ENCODE measurements at regions not wholly inside any gene's neighbourhood (a gene's known extent, or its start where the extent isn't known, plus 50 kb on each side); places are given as distances from the start of the nearest gene placed in this dataset.

- H3K4me3 ChIP-seq (ENCODE audit: low read depth, low read length), result no peak overlapping the region
- TF ChIP-seq, protein P1, sequence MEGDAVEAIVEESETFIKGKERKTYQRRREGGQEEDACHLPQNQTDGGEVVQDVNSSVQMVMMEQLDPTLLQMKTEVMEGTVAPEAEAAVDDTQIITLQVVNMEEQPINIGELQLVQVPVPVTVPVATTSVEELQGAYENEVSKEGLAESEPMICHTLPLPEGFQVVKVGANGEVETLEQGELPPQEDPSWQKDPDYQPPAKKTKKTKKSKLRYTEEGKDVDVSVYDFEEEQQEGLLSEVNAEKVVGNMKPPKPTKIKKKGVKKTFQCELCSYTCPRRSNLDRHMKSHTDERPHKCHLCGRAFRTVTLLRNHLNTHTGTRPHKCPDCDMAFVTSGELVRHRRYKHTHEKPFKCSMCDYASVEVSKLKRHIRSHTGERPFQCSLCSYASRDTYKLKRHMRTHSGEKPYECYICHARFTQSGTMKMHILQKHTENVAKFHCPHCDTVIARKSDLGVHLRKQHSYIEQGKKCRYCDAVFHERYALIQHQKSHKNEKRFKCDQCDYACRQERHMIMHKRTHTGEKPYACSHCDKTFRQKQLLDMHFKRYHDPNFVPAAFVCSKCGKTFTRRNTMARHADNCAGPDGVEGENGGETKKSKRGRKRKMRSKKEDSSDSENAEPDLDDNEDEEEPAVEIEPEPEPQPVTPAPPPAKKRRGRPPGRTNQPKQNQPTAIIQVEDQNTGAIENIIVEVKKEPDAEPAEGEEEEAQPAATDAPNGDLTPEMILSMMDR (conservative IDR thresholded peaks at IDR 0.05; ENCODE audit: low read depth, low read length), result no peak
- DNase-seq (ENCODE audit: low read depth), result no peak
Measured at GRCh38 chr2:193469251-193469650, 1274.5 kb upstream of the TMEFF2 start.

DNA sequence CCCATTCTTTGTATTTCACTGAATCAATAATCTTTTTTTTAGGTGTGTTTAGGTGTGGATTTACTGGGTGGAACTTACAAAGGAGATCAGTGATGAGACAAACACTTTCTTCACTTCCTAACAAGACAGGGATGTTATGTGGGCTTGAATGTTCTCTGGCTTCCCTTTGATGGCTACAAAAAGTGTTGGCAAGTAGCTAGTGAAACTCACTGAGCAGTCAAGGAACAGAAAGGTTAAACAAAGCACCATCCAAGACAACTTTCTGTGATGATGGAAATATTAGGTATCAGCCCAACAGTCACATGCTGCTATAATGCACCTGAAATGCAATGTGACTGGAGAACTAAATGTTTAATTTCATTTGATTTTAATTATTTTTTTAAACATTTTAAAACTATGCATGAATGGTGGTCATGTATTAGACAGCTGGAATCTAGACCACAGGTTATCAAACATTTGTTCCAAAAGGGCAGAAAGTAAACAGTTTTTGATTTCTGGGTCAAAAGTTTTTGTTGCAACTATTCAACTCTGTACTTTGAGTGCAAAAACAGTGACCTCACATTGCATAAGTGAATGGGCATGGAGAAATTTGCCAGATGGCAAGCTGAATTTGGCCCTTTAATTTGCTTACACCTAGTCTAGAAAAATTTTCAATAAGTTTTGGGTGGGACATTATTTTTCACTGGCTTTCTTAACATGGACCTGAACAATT, 1272.7 kb upstream of the TMEFF2 start:
- TF ChIP-seq, protein P1 (conservative IDR thresholded peaks at IDR 0.05; ENCODE audit: low read depth, low read length), result no peak
- no peak overlapping the region for H3K4me3 ChIP-seq (ENCODE audit: low read depth, low read length)
- DNase-seq (ENCODE audit: low read depth), result no peak

DNA sequence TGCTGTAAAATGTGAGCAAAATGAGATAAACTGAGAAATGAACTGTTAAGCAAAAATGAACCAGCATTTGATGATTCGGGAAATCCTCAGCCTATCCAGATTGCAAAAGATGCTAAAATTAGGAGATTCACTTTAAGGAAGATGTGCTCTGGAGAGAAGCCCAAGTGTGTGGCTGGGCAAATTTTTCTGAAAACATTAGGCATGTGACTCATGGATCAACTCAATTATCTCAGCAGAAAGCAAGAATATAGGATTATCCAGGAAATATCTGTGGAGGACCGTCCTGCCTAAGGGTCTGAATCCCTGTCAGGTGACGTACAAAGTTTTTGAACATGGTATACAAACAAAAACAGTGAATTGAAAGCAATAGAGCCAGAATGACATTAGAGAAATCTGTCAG, 1268.3 kb upstream of the TMEFF2 start:
- DNase-seq (ENCODE audit: low read depth), result no peak
- no peak overlapping the region for H3K4me3 ChIP-seq (ENCODE audit: low read depth, low read length)
- TF ChIP-seq, protein P1 (conservative IDR thresholded peaks at IDR 0.05; ENCODE audit: low read depth, low read length), result no peak

GRCh38 chr2:193462411-193462810, 1267.7 kb upstream of the TMEFF2 start:
- no peak for DNase-seq (ENCODE audit: low read depth)
- no peak overlapping the region for H3K4me3 ChIP-seq (ENCODE audit: low read depth, low read length)
- TF ChIP-seq, protein P1 (conservative IDR thresholded peaks at IDR 0.05; ENCODE audit: low read depth, low read length), result no peak

DNA sequence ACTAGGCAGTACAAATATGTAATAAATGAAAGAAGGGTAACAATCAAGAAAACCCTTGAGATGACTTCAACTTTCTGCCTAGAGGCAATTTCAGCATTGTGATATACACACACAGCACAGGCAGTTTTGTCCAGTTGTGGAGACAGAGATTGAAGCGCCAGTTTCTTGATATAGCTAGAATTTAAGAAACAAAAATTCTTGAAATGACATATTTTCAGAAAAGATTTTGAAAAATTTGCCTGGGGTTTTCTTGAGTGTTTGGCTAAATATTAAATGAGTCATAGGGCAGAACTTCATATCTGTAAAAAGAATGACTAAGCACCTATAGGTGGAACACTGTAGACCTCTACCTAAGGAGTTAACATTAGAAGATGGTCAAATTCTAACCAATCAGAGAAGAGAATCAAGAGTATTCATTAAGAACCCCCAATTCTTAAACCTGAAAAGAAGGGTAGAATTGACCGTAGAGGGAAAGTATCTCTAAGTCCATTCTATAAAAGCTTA, 1266.8 kb upstream of the TMEFF2 start:
- no peak for DNase-seq (ENCODE audit: low read depth)
- TF ChIP-seq, protein P1 (conservative IDR thresholded peaks at IDR 0.05; ENCODE audit: low read depth, low read length), result no peak
- no peak overlapping the region for H3K4me3 ChIP-seq (ENCODE audit: low read depth, low read length)

- DNase-seq (ENCODE audit: low read depth), result no peak
- TF ChIP-seq, protein P1 (conservative IDR thresholded peaks at IDR 0.05; ENCODE audit: low read depth, low read length), result no peak
- no peak overlapping the region for H3K4me3 ChIP-seq (ENCODE audit: low read depth, low read length)
Measured at GRCh38 chr2:193446967-193447366, 1252.2 kb upstream of the TMEFF2 start.

DNA sequence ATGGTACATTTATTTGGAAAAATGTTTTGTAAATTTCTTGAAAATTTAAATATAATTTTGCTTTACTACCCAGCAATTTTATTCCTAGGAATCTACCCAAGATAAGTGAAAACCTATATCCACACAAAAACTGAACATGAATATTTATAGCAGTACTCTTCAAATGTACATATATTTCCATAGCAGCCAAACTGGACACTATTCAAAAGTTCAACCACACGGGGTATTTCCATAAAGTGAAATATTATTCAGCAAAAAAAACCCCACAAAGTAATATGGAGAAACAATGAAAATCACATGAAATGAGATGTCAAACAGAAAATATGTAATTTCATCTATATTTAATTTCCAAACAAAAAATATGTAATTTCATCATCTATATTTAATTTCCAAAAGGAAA, 1247.6 kb upstream of the TMEFF2 start:
- TF ChIP-seq, protein P1 (conservative IDR thresholded peaks at IDR 0.05; ENCODE audit: low read depth, low read length), result no peak
- DNase-seq (ENCODE audit: low read depth), result no peak
- no peak overlapping the region for H3K4me3 ChIP-seq (ENCODE audit: low read depth, low read length)
